Neural progenitor cell (in vitro differentiated cells): ENCODE measurements at regions not wholly inside any gene's neighbourhood (a gene's known extent, or its start where the extent isn't known, plus 50 kb on each side); places are given as distances from the start of the nearest gene placed in this dataset.

Experiments used
- DNase-seq: peaks from one replicate; pipeline ENCODE4 v3.0.0-alpha.2; 2016; ENCODE audit warnings: low spot score
- H2AFZ ChIP-seq: fragments of 200-600 bp; sonication (generic); replicated peaks from 2 replicates; pipeline ENCODE4 v1.6.1; 2016; ENCODE audit warnings: antibody characterized with exemption
- H3F3A ChIP-seq: fragments of 200-600 bp; sonication (generic); 2 replicates; pipeline ENCODE4 v1.6.1; 2016; ENCODE audit warnings: antibody characterized with exemption, low read depth
- H3K27ac ChIP-seq: fragments of 200-600 bp; sonication (generic); 2 replicates; pipeline ENCODE4 v1.5.1; 2016; ENCODE audit warnings: mild to moderate bottlenecking
- H3K27me3 ChIP-seq: fragments of 200-600 bp; sonication (generic); 2 replicates; pipeline ENCODE4 v1.6.1; 2016; ENCODE audit warnings: mild to moderate bottlenecking, moderate library complexity
- H3K36me3 ChIP-seq: fragments of 200-600 bp; sonication (generic); 2 replicates; pipeline ENCODE4 v1.5.1; 2016
- H3K4me1 ChIP-seq: fragments of 200-600 bp; sonication (generic); 2 replicates; pipeline ENCODE4 v1.6.1; 2016; ENCODE audit warnings: mixed run types
- H3K4me2 ChIP-seq: fragments of 200-600 bp; sonication (generic); 2 replicates; pipeline ENCODE4 v1.6.1; 2016
- H3K4me3 ChIP-seq: fragments of 200-600 bp; sonication (generic); 2 replicates; pipeline ENCODE4 v1.5.1; 2016
- H3K79me2 ChIP-seq: fragments of 200-600 bp; sonication (generic); 2 replicates; pipeline ENCODE4 v1.6.1; 2016; ENCODE audit warnings: low read depth
- H3K9ac ChIP-seq: fragments of 200-600 bp; sonication (generic); 2 replicates; pipeline ENCODE4 v1.6.1; 2016
- H3K9me3 ChIP-seq: fragments of 200-600 bp; sonication (generic); 2 replicates; pipeline ENCODE4 v1.5.1; 2016; ENCODE audit warnings: low read depth
- H4K20me1 ChIP-seq: fragments of 200-600 bp; sonication (generic); 2 replicates; pipeline ENCODE4 v1.6.1; 2016; ENCODE audit warnings: low read depth
- H3K27ac Mint-ChIP-seq: 3 replicates; pipeline ENCODE4 v1.8.0; 2021; ENCODE audit warnings: mixed read lengths
- H3K27me3 Mint-ChIP-seq: 2 replicates; pipeline ENCODE4 v1.8.0; 2022; ENCODE audit warnings: low read depth, mild to moderate bottlenecking, inconsistent platforms, moderate library complexity, mixed read lengths; ENCODE audit not compliant: insufficient read depth
- H3K36me3 Mint-ChIP-seq: 3 replicates; pipeline ENCODE4 v1.8.0; 2021; ENCODE audit warnings: mixed read lengths
- H3K4me1 Mint-ChIP-seq: 3 replicates; pipeline ENCODE4 v1.8.0; 2021; ENCODE audit warnings: mixed read lengths
- H3K4me3 Mint-ChIP-seq: 3 replicates; pipeline ENCODE4 v1.8.0; 2021; ENCODE audit warnings: mild to moderate bottlenecking, moderate library complexity, mixed read lengths
- H3K9me3 Mint-ChIP-seq: 3 replicates; pipeline ENCODE4 v1.8.0; 2020; ENCODE audit warnings: mixed read lengths
- EZH2 ChIP-seq: fragments of 200-600 bp; sonication (generic); IDR thresholded peaks from 2 replicates; pipeline ENCODE4 v1.6.1; 2017; ENCODE audit warnings: antibody characterized with exemption, mild to moderate bottlenecking, moderate library complexity
- EZH2phosphoT487 ChIP-seq: fragments of 200-600 bp; sonication (generic); IDR thresholded peaks from 2 replicates; pipeline ENCODE4 v1.6.1; 2017; ENCODE audit warnings: antibody characterized with exemption
- TF ChIP-seq, protein P1 (sequence below): fragments of 200-600 bp; sonication (generic); IDR thresholded peaks from 2 replicates; pipeline ENCODE4 v1.5.1; 2017; ENCODE audit warnings: antibody characterized with exemption, mild to moderate bottlenecking

DNA sequence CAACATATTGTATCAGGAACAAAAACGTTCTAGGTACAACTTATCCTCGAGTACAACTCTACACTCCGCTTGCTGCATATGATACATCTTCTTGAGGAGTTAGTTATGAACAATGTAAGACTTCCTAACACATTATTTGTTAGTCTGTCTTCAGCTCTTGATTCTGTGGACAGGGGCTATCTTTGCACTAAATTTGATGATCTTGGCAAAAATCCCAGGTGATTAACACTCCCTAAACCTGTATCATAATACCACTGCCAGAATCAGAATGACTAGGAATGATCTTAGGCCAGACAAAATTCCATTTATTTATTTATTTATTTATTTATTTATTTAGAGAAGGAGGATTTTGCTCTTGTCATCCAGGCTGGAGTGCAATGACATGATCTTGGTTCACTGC, 108.7 kb upstream of the AUTS2 start:
- Mint-ChIP-seq H3K4me1 (peaks cover 7% of the 10 kb centered on the region), H3K27ac (no peak overlapping the region), H3K9me3 (no peaks in the 10 kb centered on the region), H3K4me3 (no peak overlapping the region), H3K36me3 (no peaks in the 10 kb centered on the region), H3K27me3 (no peaks in the 10 kb centered on the region)
- H3K4me1 ChIP-seq, result no peaks in the 10 kb centered on the region
- no peak overlapping the region for H3K9ac ChIP-seq
- no peaks in the 10 kb centered on the region for H3K79me2 ChIP-seq
- H3K27ac ChIP-seq, result no peak overlapping the region
- DNase-seq, result no peak
- H3K4me3 ChIP-seq, result no peak overlapping the region
- no peaks in the 10 kb centered on the region for H3K9me3 ChIP-seq
- H3K27me3 ChIP-seq, result no peaks in the 10 kb centered on the region
- no peaks in the 10 kb centered on the region for H4K20me1 ChIP-seq
- TF ChIP-seq EZH2phosphoT487 (no peak), EZH2 (no peak)
- TF ChIP-seq, protein P1, sequence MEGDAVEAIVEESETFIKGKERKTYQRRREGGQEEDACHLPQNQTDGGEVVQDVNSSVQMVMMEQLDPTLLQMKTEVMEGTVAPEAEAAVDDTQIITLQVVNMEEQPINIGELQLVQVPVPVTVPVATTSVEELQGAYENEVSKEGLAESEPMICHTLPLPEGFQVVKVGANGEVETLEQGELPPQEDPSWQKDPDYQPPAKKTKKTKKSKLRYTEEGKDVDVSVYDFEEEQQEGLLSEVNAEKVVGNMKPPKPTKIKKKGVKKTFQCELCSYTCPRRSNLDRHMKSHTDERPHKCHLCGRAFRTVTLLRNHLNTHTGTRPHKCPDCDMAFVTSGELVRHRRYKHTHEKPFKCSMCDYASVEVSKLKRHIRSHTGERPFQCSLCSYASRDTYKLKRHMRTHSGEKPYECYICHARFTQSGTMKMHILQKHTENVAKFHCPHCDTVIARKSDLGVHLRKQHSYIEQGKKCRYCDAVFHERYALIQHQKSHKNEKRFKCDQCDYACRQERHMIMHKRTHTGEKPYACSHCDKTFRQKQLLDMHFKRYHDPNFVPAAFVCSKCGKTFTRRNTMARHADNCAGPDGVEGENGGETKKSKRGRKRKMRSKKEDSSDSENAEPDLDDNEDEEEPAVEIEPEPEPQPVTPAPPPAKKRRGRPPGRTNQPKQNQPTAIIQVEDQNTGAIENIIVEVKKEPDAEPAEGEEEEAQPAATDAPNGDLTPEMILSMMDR, result no peak
- no peaks in the 10 kb centered on the region for H3F3A ChIP-seq
- H3K4me2 ChIP-seq, result no peak overlapping the region
- no peaks in the 10 kb centered on the region for H3K36me3 ChIP-seq
- H2AFZ ChIP-seq, result no peak overlapping the region

DNA sequence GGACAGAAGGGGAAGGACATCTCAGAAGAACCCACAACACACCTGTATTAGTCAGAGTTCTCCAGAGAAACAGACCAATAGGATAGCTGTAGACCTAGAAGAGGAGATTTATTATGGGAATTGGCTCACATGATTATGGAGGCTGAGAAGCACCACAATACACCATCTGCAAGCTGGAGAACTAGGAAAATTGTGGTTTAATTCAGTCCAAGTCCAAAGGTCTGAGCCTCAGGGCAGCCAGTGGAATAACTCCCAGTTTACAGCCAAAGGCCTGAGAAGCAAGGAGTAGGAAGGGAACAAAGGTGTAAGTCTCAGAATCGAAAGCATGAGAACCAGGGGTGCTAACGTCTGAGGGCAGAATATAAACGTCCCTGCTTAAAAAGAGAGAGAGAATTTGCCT, 99.6 kb upstream of the AUTS2 start:
- Mint-ChIP-seq H3K9me3 (peaks cover 16% of the 10 kb centered on the region), H3K36me3 (peaks cover 3% of the 10 kb centered on the region), H3K4me3 (no peak overlapping the region), H3K27ac (no peak overlapping the region), H3K4me1 (peaks cover 19% of the 10 kb centered on the region), H3K27me3 (peaks cover 12% of the 10 kb centered on the region)
- Histone ChIP-seq H3K4me1 (peaks cover 3% of the 10 kb centered on the region), H3K9ac (no peak overlapping the region), H3K79me2 (no peaks in the 10 kb centered on the region), H3K9me3 (no peaks in the 10 kb centered on the region), H4K20me1 (no peaks in the 10 kb centered on the region), H3K27ac (no peak overlapping the region), H3K4me2 (no peak overlapping the region), H3F3A (peaks cover 3% of the 10 kb centered on the region), H3K4me3 (no peak overlapping the region), H3K27me3 (no peaks in the 10 kb centered on the region), H2AFZ (no peak overlapping the region), H3K36me3 (no peaks in the 10 kb centered on the region)
- DNase-seq, result no peak
- TF ChIP-seq, protein P1, result no peak
- TF ChIP-seq EZH2phosphoT487 (no peak), EZH2 (no peak)

DNA sequence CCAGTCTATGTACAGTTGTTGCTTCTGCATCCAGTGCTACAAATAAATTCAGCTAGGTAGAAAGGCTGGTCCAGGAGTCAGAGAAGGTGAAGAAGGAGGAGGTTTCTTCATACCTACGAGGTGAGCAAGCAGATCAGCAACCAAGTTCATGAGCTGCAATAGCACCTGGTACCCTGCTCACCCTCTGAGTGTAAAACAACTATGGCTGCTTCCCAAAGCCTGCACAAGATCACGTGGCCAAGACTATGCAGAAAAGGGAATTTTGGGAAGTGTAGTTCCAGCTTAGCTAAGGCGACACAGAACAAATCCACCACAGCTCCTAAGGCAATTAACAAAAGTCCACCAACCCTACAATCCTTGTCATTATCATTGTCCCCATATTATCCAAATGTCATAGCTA, 95.9 kb upstream of the AUTS2 start:
- H3K36me3 Mint-ChIP-seq, result peaks cover 3% of the 10 kb centered on the region
- Histone ChIP-seq H3K4me3 (no peak overlapping the region), H3F3A (peaks cover 3% of the 10 kb centered on the region), H3K36me3 (no peaks in the 10 kb centered on the region), H3K9me3 (no peaks in the 10 kb centered on the region), H3K4me1 (peaks cover 3% of the 10 kb centered on the region), H2AFZ (peak overlapping the region; percentile 72), H3K27me3 (peaks cover 10% of the 10 kb centered on the region), H4K20me1 (no peaks in the 10 kb centered on the region), H3K9ac (no peak overlapping the region), H3K27ac (no peak overlapping the region), H3K79me2 (no peaks in the 10 kb centered on the region), H3K4me2 (no peak overlapping the region)
- peaks cover 10% of the 10 kb centered on the region for H3K27me3 Mint-ChIP-seq
- DNase-seq, result no peak
- peaks cover 28% of the 10 kb centered on the region for H3K4me1 Mint-ChIP-seq
- TF ChIP-seq EZH2phosphoT487 (no peak), EZH2 (no peak)
- TF ChIP-seq, protein P1, result no peak
- peak overlapping the region; percentile 36 for H3K4me3 Mint-ChIP-seq
- peak overlapping the region; percentile 70 for H3K27ac Mint-ChIP-seq
- peaks cover 16% of the 10 kb centered on the region for H3K9me3 Mint-ChIP-seq
